ENCODE measurements at regions not wholly inside any gene's neighbourhood (a gene's known extent, or its start where the extent isn't known, plus 50 kb on each side); places are given as distances from the start of the nearest gene placed in this dataset.
A peak's percentile ranks its signal among the peaks of the same experiment; 100 is the strongest.
"Not testable (repeated sequence)": the region's sequence is repeated elsewhere in the genome, so short reads cannot be mapped to it uniquely, and the experiment has no call there.

- DNase-seq (ENCODE audit: low read depth), result no peak
Measured at GRCh38 chr20:1825938-1826445, 69.2 kb upstream of the SIRPA start.

GRCh38 chr20:1825507-1825906, 69.7 kb upstream of the SIRPA start:
- no peak for DNase-seq (ENCODE audit: low read depth)

DNA sequence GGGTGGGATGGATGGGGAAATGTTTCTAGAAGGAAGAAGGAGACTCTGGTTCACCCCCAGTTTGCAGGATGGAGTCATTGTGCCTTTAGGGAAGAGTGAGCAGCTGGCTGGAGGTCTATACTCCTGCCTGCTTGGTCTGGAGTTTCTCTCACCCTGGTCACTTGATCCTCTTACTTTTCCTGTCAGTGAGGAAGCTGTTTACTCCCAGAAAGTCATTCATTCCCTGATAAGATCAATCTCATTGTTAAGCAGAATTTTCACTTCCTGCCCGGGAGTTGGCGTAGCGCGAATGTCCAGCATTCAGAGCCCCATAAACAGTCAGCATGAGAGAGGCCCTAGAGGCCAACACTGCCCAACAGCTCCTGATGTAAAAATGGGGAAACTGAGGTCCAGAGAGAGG, 70.4 kb upstream of the SIRPA start:
- no peak for DNase-seq (ENCODE audit: low read depth)

- no peak for DNase-seq (ENCODE audit: low read depth)
Measured at GRCh38 chr20:1824181-1824580, 71.0 kb upstream of the SIRPA start.

GRCh38 chr20:1823450-1823844, 71.8 kb upstream of the SIRPA start:
- DNase-seq (ENCODE audit: low read depth), result no peak

DNA sequence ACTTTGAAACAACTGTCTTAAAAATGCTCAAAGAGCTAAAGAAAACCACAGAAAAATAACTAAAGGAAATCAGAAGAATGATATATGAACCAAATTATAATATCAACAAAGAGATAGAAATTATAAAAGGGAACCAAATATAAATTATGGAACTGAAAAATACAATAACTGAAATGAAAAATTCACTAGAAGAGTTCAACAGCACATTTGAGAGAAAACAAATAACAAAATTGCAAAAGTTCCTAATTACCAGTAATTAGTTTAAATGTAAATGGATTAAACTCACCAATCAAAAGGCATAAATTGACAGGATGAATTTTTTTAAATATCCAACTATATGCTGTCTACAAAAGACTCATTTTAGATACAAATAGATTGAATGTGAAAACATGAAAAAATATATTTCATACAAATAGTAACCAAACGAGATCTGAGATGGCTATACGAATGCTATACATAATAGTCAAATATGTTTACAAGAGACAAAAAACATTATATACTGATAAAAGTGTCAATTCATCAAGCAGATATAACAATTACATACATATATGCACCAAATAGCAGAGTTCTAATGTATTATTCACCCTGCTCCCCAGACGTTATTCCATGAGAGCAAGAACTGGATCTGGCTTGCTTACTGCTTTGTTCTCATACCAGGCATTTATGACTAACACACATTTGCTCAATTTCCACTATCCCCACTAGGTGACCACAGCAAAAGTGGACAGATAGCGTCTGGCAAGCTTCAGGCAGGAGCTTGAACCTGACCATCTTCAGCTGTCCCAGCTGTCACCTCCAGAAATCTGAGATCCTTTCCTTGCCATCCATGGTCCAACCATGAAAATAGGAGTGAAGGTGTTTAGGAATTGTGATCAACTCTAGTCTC, 72.4 kb upstream of the SIRPA start:
- DNase-seq (ENCODE audit: low read depth), result no peak

DNA sequence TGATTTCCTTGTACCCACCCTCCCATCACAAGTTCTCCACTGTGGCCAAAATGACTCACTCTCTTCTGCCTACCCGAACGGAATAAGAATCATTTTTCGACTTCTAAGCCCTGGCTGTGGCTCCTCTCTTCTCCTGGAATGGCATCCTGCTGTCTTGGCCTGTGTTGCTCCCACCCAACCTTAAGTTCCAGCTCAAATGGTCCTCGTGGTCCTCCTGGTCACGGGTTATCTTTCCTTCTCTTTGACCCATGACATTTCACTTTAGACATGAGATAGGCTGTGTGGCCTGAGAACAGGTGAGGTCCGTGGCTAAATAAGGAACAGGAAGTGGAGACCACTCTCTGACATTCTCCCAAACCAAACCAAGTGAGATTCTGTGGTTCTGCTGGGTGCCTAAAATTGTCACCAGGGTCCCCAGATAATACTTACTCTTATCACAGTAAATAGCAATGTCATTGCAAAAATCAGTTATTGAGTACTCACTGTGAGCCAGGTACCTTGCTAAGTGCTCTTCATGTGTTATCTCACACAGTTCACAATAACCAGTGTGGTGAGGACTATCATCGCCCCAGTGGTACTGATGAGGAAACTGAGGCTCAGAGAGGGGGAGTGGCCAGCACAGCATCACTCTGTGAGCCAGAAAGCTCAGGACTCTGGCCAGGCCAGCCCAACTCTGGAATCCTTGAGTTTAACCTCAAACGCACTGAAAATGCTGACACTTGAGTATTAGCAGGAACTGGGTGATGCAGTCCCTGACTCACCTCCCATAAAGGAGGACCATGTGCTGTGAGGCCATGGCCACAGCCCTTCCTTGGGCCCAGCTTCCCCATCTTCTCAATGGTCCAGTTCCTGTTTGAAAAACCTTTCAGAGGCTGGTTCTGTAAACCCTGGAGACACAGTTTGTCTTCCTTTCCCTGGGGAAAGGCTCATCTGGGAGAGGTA, 74.8 kb upstream of the SIRPA start:
- no peak for DNase-seq (ENCODE audit: low read depth)

GRCh38 chr20:1819311-1820137, 75.7 kb upstream of the SIRPA start:
- no peak for DNase-seq (ENCODE audit: low read depth)

DNA sequence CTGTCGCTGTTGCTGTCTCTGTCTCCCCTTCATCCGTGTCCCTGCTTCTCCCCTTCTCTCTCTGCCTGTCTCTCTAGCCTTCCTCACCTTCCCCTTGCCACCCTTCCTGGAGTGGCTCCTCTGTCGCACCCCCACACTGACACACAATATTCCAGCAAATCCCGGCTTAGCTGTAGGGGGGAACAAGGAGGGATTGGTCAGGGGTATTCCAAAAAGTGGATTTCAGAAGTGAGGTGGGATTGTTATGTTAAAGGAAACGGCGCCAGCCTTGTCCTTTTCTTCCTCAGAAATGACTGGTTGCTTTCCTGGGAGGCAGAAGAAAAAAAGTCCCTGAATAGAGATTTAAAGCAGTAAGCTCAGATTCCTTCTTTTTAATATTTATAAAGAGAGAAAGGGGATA, 76.3 kb upstream of the SIRPA start:
- DNase-seq (ENCODE audit: low read depth), result no peak

- DNase-seq (ENCODE audit: low read depth), result no peak
Measured at GRCh38 chr20:1818247-1818840, 76.9 kb upstream of the SIRPA start.

- DNase-seq (ENCODE audit: low read depth), result no peak
Measured at GRCh38 chr20:1817577-1818211, 77.5 kb upstream of the SIRPA start.

DNA sequence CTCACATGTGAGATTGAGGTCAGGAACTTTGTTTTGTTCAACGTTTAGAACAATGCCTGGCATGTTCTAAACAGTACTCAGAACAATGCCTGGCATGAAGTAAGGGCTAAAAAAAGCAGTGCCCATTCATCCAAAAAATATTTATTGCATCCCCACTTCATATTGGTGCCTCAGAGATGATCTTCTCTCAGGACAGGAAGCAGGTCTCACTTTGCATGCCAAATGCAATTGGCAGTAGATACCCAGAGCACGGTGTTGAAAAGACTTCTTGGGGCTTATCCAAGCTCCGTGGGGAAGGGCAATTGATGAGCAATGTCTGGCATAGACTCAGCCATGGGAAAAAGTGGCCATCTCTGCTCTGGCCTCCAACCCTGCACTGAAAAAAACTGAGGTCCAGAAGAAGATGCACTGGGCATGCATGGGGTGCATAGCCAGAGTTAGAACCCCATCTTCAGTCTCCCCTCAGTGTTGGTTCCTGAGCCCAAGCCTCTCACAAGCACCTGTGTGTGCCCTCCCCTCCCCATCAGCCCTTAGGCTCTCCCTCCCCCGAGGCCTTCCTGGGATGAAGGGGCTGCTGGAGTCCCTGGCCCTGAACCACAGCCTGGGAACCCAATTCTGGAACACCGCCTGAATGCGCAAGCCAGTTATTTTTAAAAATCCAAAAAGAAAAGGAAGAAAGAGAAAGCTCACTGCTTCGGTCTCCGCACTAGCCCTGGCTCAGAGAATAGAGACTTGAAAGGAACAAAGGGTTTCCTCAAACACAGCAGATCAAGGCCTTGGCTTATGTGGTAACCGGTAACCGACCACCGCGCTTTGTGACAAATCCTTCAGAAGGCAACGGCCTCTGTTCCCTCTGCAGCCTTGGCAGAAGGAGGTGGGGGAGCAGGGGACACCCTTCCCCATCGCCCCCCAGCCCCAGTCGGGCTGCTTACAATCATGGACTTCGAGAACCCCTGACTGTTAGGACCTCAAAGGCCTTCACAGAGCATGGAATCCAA, 78.5 kb upstream of the SIRPA start:
- no peak for DNase-seq (ENCODE audit: low read depth)

GRCh38 chr20:1815502-1816085, 79.6 kb upstream of the SIRPA start:
- DNase-seq (ENCODE audit: low read depth), result no peak

DNA sequence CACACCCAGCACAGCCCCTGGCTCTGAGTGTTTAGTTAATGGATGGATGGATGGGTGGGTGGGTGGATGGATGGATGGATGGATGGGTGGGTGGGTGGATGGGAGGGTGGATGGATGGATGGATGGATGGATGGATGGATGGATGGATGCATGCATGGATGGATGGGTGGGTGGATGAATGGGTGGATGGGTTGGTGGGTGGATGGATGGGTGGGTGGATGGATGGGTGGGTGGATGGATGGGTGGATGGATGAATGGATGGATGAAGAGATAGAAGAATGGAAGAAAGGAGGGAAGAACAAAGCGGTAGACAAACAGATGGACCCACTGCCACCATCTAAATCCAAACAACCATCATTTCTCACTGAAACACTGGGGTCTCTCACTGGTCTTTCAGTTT, 80.3 kb upstream of the SIRPA start:
- not testable (repeated sequence) for DNase-seq (ENCODE audit: low read depth)

GRCh38 chr20:1813674-1814635, 81.3 kb upstream of the SIRPA start:
- DNase-seq (ENCODE audit: low read depth), result no peak

DNA sequence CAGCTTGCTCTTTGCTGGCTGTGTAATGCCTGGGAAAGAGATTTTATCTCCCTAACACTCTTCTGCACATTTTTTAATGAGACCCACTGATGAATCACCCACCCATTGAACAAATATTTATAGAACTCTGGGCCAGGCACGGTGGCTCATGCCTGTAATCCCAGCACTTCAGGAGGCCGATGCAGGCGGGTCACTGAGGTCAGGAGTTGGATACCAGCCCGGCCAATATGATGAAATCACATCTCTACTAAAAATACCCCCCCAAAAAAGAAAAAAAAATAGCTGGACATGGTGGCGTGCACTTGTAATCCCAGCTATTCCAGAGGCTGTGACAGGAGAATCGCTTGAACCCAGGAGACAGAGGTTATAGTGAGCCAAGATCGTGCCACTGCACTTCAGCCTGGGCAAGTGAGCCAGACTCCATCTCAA, 82.1 kb upstream of the SIRPA start:
- peak; percentile 67 for DNase-seq (ENCODE audit: low read depth)

GRCh38 chr20:1811621-1812498, 83.3 kb upstream of the SIRPA start:
- no peak for DNase-seq (ENCODE audit: low read depth)
